ENCODE measurements at regions not wholly inside any gene's neighbourhood (a gene's known extent, or its start where the extent isn't known, plus 50 kb on each side); places are given as distances from the start of the nearest gene placed in this dataset.

GRCh38 chr18:26734760-26735159, 130.7 kb downstream of the AQP4 start:
- in situ Hi-C loops (cut with HindIII; ENCODE audit: extremely low pct_ligation_motif_present, low pct_unique_long_range_greater_than_20kb) = no loop called here
- no peaks in the 10 kb centered on the region for H3K36me3 ChIP-seq (replicated peaks in 1 of 2; ENCODE audit: control insufficient read depth in 1 of 2, insufficient read depth in 2 of 2, low read length in 2 of 2)
- intact Hi-C loops (cut with micrococcal nuclease; ENCODE audit: unreplicated experiment) = no loop called here
- H3K79me2 ChIP-seq (ENCODE audit: insufficient read depth, low read length) = no peaks in the 10 kb centered on the region
- no peak overlapping the region for H3K4me3 ChIP-seq (replicated peaks in 1 of 3; ENCODE audit: insufficient read depth in 1 of 3, low read depth in 2 of 3, low read length in 3 of 3)
- H4K20me1 ChIP-seq (ENCODE audit: insufficient read depth, low read length) = no peaks in the 10 kb centered on the region
- no peak overlapping the region for H3K27ac ChIP-seq (ENCODE audit: extremely low read length, insufficient read depth, low read length)
- TF ChIP-seq ARNT (IDR thresholded peaks at IDR 0.05) (no peak), RAD21 (CRISPR knock-in tag; IDR thresholded peaks at IDR 0.05) (no peak), ZNF160 (CRISPR knock-in tag; IDR thresholded peaks at IDR 0.05) (no peak), ZNF839 (CRISPR knock-in tag; IDR thresholded peaks at IDR 0.05; ENCODE audit: borderline replicate concordance) (no peak), BORCS8-MEF2B (CRISPR knock-in tag; IDR thresholded peaks at IDR 0.05) (no peak), TCF12 (IDR thresholded peaks at IDR 0.05) (no peak), TCF12 (CRISPR knock-in tag; IDR thresholded peaks at IDR 0.05) (no peak), ZBTB2 (CRISPR knock-in tag; IDR thresholded peaks at IDR 0.05; ENCODE audit: low read depth) (no peak), ZSCAN25 (CRISPR knock-in tag; IDR thresholded peaks at IDR 0.05) (no peak), ZNF251 (CRISPR knock-in tag; IDR thresholded peaks at IDR 0.05) (no peak), ZNF180 (CRISPR knock-in tag; IDR thresholded peaks at IDR 0.05; ENCODE audit: borderline replicate concordance, low read depth) (no peak)
- FAIRE-seq (no peak), ATAC-seq (no peak), DNase-seq (ENCODE audit: low spot score) (no peak)
- no peaks in the 10 kb centered on the region; the same call in 1 of the 2 replicates for H3K9me3 ChIP-seq (ENCODE audit: low read length)
- ChIA-PET CTCF (ENCODE audit: low intra/inter-chr PET ratio, low total read pairs) (no interaction called here), POLR2A (no interaction called here)
- H3K9ac ChIP-seq (ENCODE audit: insufficient read depth, low read depth, low read length) = no peak overlapping the region
- 24% methylated on average over 4 of the region's 4 CpGs for WGBS (ENCODE audit: low lambda C conversion rate)
- 0 out of 5 replicates have a peak, but pooled peaks cover 0 to 3% of the 10 kb centered on the region in 2 experiments for H3K27me3 ChIP-seq (ENCODE audit: control insufficient read depth in 1 of 2, insufficient read depth in 2 of 2, low read length in 2 of 2)
- no peak overlapping the region for H2AFZ ChIP-seq (ENCODE audit: low read length)
- no peak overlapping the region for H3K4me2 ChIP-seq (ENCODE audit: low read depth, low read length)
- H3K4me1 ChIP-seq (ENCODE audit: insufficient read depth, low read length) = no peaks in the 10 kb centered on the region
- BruUV-seq (replicated peaks) = no TSS peak
